GM23248 (cell line): ENCODE measurements at regions not wholly inside any gene's neighbourhood (a gene's known extent, or its start where the extent isn't known, plus 50 kb on each side); places are given as distances from the start of the nearest gene placed in this dataset.

Experiments
- DNase-seq: peaks from one replicate; pipeline ENCODE4 v3.0.0-alpha.2; 2015
- H2AFZ ChIP-seq: fragments of 200-600 bp; sonication (generic); 2 replicates; pipeline ENCODE4 v1.6.1; 2016; ENCODE audit warnings: antibody characterized with exemption
- H3F3A ChIP-seq: fragments of 200-600 bp; sonication (generic); 2 replicates; pipeline ENCODE4 v1.6.1; 2016; ENCODE audit warnings: mild to moderate bottlenecking, antibody characterized with exemption, mixed run types; ENCODE audit not compliant: insufficient read depth
- H3K27ac ChIP-seq: fragments of 200-600 bp; sonication (generic); 2 replicates; pipeline ENCODE4 v1.5.1; 2016; ENCODE audit warnings: mild to moderate bottlenecking
- H3K27me3 ChIP-seq: fragments of 200-600 bp; sonication (generic); replicated peaks from 2 replicates; pipeline ENCODE4 v1.6.1; 2016; ENCODE audit warnings: mild to moderate bottlenecking; ENCODE audit not compliant: insufficient read depth
- H3K36me3 ChIP-seq: fragments of 200-600 bp; sonication (generic); 2 replicates; pipeline ENCODE4 v1.6.1; 2016; ENCODE audit warnings: low read depth, mild to moderate bottlenecking
- H3K4me1 ChIP-seq: fragments of 200-600 bp; sonication (generic); 2 replicates; pipeline ENCODE4 v1.6.1; 2016; ENCODE audit warnings: mild to moderate bottlenecking; ENCODE audit not compliant: insufficient read depth
- H3K4me2 ChIP-seq: fragments of 200-600 bp; sonication (generic); one replicate; pipeline ENCODE4 v1.6.1; 2016; ENCODE audit warnings: mild to moderate bottlenecking; ENCODE audit not compliant: unreplicated experiment
- H3K4me3 ChIP-seq: fragments of 200-600 bp; sonication (generic); 2 replicates; pipeline ENCODE4 v1.5.1; 2016; ENCODE audit warnings: mild to moderate bottlenecking
- H3K79me2 ChIP-seq: fragments of 200-600 bp; sonication (generic); 2 replicates; pipeline ENCODE4 v1.6.1; 2016; ENCODE audit warnings: mild to moderate bottlenecking; ENCODE audit not compliant: insufficient read depth
- H3K9ac ChIP-seq: fragments of 200-600 bp; sonication (generic); 2 replicates; pipeline ENCODE4 v1.6.1; 2016; ENCODE audit warnings: mild to moderate bottlenecking
- H3K9me2 ChIP-seq: fragments of 200-600 bp; sonication (generic); 2 replicates; pipeline ENCODE4 v1.6.1; 2016; ENCODE audit warnings: mixed run types, mild to moderate bottlenecking, moderate library complexity; ENCODE audit not compliant: insufficient read depth
- H3K9me3 ChIP-seq: fragments of 200-600 bp; sonication (generic); one replicate; pipeline ENCODE4 v1.6.1; 2017; ENCODE audit warnings: low read depth
- H4K20me1 ChIP-seq: fragments of 200-600 bp; sonication (generic); 2 replicates; pipeline ENCODE4 v1.6.0; 2016; ENCODE audit not compliant: insufficient read depth
- EZH2 ChIP-seq: fragments of 200-600 bp; sonication (generic); IDR thresholded peaks from 2 replicates; pipeline ENCODE4 v1.6.1; 2018; ENCODE audit warnings: antibody characterized with exemption, mild to moderate bottlenecking; ENCODE audit not compliant: insufficient read depth, poor library complexity, severe bottlenecking
- EZH2phosphoT487 ChIP-seq: fragments of 200-600 bp; sonication (generic); IDR thresholded peaks from 2 replicates; pipeline ENCODE4 v1.6.1; 2018; ENCODE audit warnings: antibody characterized with exemption, moderate library complexity, mild to moderate bottlenecking, low read depth; ENCODE audit not compliant: insufficient read depth
- WGBS, 2 experiments: methylation state at CpG; one replicate each; pipeline ENCODE4 v1.1.6; 2015 to 2017; ENCODE audit warnings: low lambda C conversion rate in 2 of 2, low coverage in 1 of 2; ENCODE audit errors: missing lambda C conversion rate in 2 of 2; 5-methylcytosine and 5-hydroxymethylcytosine counted together
- in situ Hi-C: fragments of 300-500 bp; cut with MboI; formaldehyde crosslinking; loops from 2 replicates; pipeline ENCODE4 v1.15.0; 2020

GRCh38 chr20:50284811-50285375, 94.3 kb downstream of the CEBPB start:
- Histone ChIP-seq H3K79me2 (no peaks in the 10 kb centered on the region), H3K9me2 (no peaks in the 10 kb centered on the region), H4K20me1 (no peaks in the 10 kb centered on the region), H3K4me1 (peaks cover 41% of the 10 kb centered on the region), H3K9ac (peak overlapping the region; percentile 79), H3K27me3 (no peaks in the 10 kb centered on the region), H3K36me3 (no peaks in the 10 kb centered on the region), H3K4me2 (peak overlapping the region; percentile 54), H2AFZ (peak overlapping the region; percentile 67), H3K4me3 (no peak overlapping the region; the same call in 1 of the 2 replicates), H3F3A (peaks cover 33% of the 10 kb centered on the region), H3K9me3 (no peaks in the 10 kb centered on the region), H3K27ac (peak overlapping the region; percentile 95)
- DNase-seq = peak; percentile 51
- 37 to 41% methylated on average over 10 of the region's 10 CpGs for WGBS, 2 experiments
- in situ Hi-C loops = no loop called here
- TF ChIP-seq EZH2phosphoT487 = no peak
- no peak for TF ChIP-seq EZH2

- in situ Hi-C loops = no loop called here
Measured at GRCh38 chr20:50285376-50286173, 94.9 kb downstream of the CEBPB start.

GRCh38 chr20:50286174-50286511, 95.5 kb downstream of the CEBPB start:
- H3K4me2 ChIP-seq = peak overlapping the region; percentile 54
- no peak for DNase-seq
- 47 to 49% methylated on average over 9 of the region's 9 CpGs for WGBS, 2 experiments
- peak overlapping the region; percentile 79 for H3K9ac ChIP-seq
- TF ChIP-seq EZH2 = no peak
- TF ChIP-seq EZH2phosphoT487 = no peak
- H3F3A ChIP-seq = peaks cover 33% of the 10 kb centered on the region
- no peak overlapping the region for H3K4me3 ChIP-seq
- no peaks in the 10 kb centered on the region for H3K79me2 ChIP-seq
- H3K9me2 ChIP-seq = no peaks in the 10 kb centered on the region
- no peaks in the 10 kb centered on the region for H4K20me1 ChIP-seq
- peak overlapping the region; percentile 95 for H3K27ac ChIP-seq
- H3K36me3 ChIP-seq = no peaks in the 10 kb centered on the region
- H3K4me1 ChIP-seq = peaks cover 41% of the 10 kb centered on the region
- in situ Hi-C loops = no loop called here
- H2AFZ ChIP-seq = peak overlapping the region; percentile 67
- H3K9me3 ChIP-seq = no peaks in the 10 kb centered on the region
- H3K27me3 ChIP-seq = no peaks in the 10 kb centered on the region

More at GRCh38 chr20:50285376-50286173, 94.9 kb downstream of the CEBPB start:
- Histone ChIP-seq H3K79me2 (no peaks in the 10 kb centered on the region), H4K20me1 (no peaks in the 10 kb centered on the region), H3K9me2 (no peaks in the 10 kb centered on the region), H3K4me3 (no peak overlapping the region; the same call in 1 of the 2 replicates), H3K4me2 (peak overlapping the region; percentile 54), H3F3A (peaks cover 33% of the 10 kb centered on the region), H3K27ac (peak overlapping the region; percentile 95), H3K27me3 (no peaks in the 10 kb centered on the region), H3K9me3 (no peaks in the 10 kb centered on the region), H3K4me1 (peaks cover 41% of the 10 kb centered on the region), H3K9ac (peak overlapping the region; percentile 79), H3K36me3 (no peaks in the 10 kb centered on the region), H2AFZ (peak overlapping the region; percentile 67)
- WGBS, 2 experiments = 2 to 3% methylated on average over 21 of the region's 21 CpGs
- no peak for TF ChIP-seq EZH2phosphoT487
- no peak for TF ChIP-seq EZH2
- DNase-seq = peak; percentile 87

- H2AFZ ChIP-seq = peak overlapping the region; percentile 67
- no peak overlapping the region for H3K4me3 ChIP-seq
- DNase-seq = peak; percentile 87
Measured at GRCh38 chr20:50286609-50287008, 96.0 kb downstream of the CEBPB start.

More at GRCh38 chr20:50286609-50287008, 96.0 kb downstream of the CEBPB start:
- in situ Hi-C loops = no loop called here
- no peaks in the 10 kb centered on the region for H3K9me3 ChIP-seq
- H3K36me3 ChIP-seq = no peaks in the 10 kb centered on the region
- no peaks in the 10 kb centered on the region for H3K79me2 ChIP-seq
- H3K27me3 ChIP-seq = no peaks in the 10 kb centered on the region
- WGBS, 2 experiments = 26 to 29% methylated on average over 11 of the region's 11 CpGs
- H3K9me2 ChIP-seq = no peaks in the 10 kb centered on the region
- H3K27ac ChIP-seq = peak overlapping the region; percentile 95
- H3K4me1 ChIP-seq = peaks cover 43% of the 10 kb centered on the region
- H3K4me2 ChIP-seq = peak overlapping the region; percentile 54
- no peak for TF ChIP-seq EZH2
- no peak for TF ChIP-seq EZH2phosphoT487
- peaks cover 35% of the 10 kb centered on the region for H3F3A ChIP-seq
- peak overlapping the region; percentile 79 for H3K9ac ChIP-seq
- no peaks in the 10 kb centered on the region for H4K20me1 ChIP-seq
